ENCODE measurements at regions not wholly inside any gene's neighbourhood (a gene's known extent, or its start where the extent isn't known, plus 50 kb on each side); places are given as distances from the start of the nearest gene placed in this dataset.

GRCh38 chr4:106766519-106766918 is 269.6 kb downstream of the DKK2 start:
- DNase-seq (ENCODE audit: low read depth) = peak; percentile 57

- no peak for DNase-seq (ENCODE audit: low read depth)
Measured at GRCh38 chr4:106764774-106765173, 271.3 kb downstream of the DKK2 start.

GRCh38 chr4:106762666-106763443 is 273.3 kb downstream of the DKK2 start:
- no peak for DNase-seq (ENCODE audit: low read depth)

GRCh38 chr4:106753426-106753825 is 282.7 kb downstream of the DKK2 start:
- DNase-seq (ENCODE audit: low read depth) = no peak

- peak; percentile 79 for DNase-seq (ENCODE audit: low read depth)
Measured at GRCh38 chr4:106746451-106746850, 289.7 kb downstream of the DKK2 start.

- DNase-seq (ENCODE audit: low read depth) = no peak
Measured at GRCh38 chr4:106738121-106738520, 298.0 kb downstream of the DKK2 start.

GRCh38 chr4:106718548-106718947 is 317.6 kb downstream of the DKK2 start:
- no peak for DNase-seq (ENCODE audit: low read depth)

- DNase-seq (ENCODE audit: low read depth) = peak; percentile 18
Measured at GRCh38 chr4:106717091-106717490, 319.0 kb downstream of the DKK2 start.

- no peak for DNase-seq (ENCODE audit: low read depth)
Measured at GRCh38 chr4:106715825-106716224, 320.3 kb downstream of the DKK2 start.

GRCh38 chr4:106708464-106708816 is 327.7 kb downstream of the DKK2 start:
- no peak for DNase-seq (ENCODE audit: low read depth)

GRCh38 chr4:106707776-106708463 is 328.2 kb downstream of the DKK2 start:
- DNase-seq (ENCODE audit: low read depth) = peak; percentile 78

- DNase-seq (ENCODE audit: low read depth) = peak; percentile 42
Measured at GRCh38 chr4:106704253-106704870, 331.8 kb downstream of the DKK2 start.

GRCh38 chr4:106700321-106700720 is 331.7 kb upstream of the GIMD1 start:
- no peak for DNase-seq (ENCODE audit: low read depth)

GRCh38 chr4:106698621-106699195 is 330.1 kb upstream of the GIMD1 start:
- DNase-seq (ENCODE audit: low read depth) = no peak

- DNase-seq (ENCODE audit: low read depth) = no peak
Measured at GRCh38 chr4:106695501-106696262, 327.1 kb upstream of the GIMD1 start.

GRCh38 chr4:106694232-106694631 is 325.7 kb upstream of the GIMD1 start:
- no peak for DNase-seq (ENCODE audit: low read depth)

- no peak for DNase-seq (ENCODE audit: low read depth)
Measured at GRCh38 chr4:106691749-106692148, 323.2 kb upstream of the GIMD1 start.

- peak; percentile 89 for DNase-seq (ENCODE audit: low read depth)
Measured at GRCh38 chr4:106690487-106690886, 321.9 kb upstream of the GIMD1 start.

GRCh38 chr4:106687026-106687425 is 318.4 kb upstream of the GIMD1 start:
- peak; percentile 83 for DNase-seq (ENCODE audit: low read depth)

GRCh38 chr4:106681381-106681921 is 312.9 kb upstream of the GIMD1 start:
- no peak for DNase-seq (ENCODE audit: low read depth)

- DNase-seq (ENCODE audit: low read depth) = no peak
Measured at GRCh38 chr4:106679063-106679462, 310.5 kb upstream of the GIMD1 start.

GRCh38 chr4:106677213-106677612 is 308.6 kb upstream of the GIMD1 start:
- DNase-seq (ENCODE audit: low read depth) = no peak

All from iris pigment epithelial cell (primary cell).